Naive thymus-derived CD8-positive, alpha-beta T cell (primary cell): ENCODE measurements at regions not wholly inside any gene's neighbourhood (a gene's known extent, or its start where the extent isn't known, plus 50 kb on each side); places are given as distances from the start of the nearest gene placed in this dataset.

Experiments
- ATAC-seq, 2 donors: fragments of 150-1000 bp; cut with Tn5 transposase in 1 of 2; sonication (Bioruptor Pico), chemical (Tn5 transposase) in 1 of 2; 1 replicate in 1 of 2; 2 replicates in 1 of 2; pipeline ENCODE4 v1.10.0; 2021; ENCODE audit warnings: mild to moderate bottlenecking in 2 of 2, moderate library complexity in 2 of 2
- POLR2A ChIA-PET: fragments of 350-600 bp; sonication (Branson Sonifier 250); formaldehyde crosslinking; loops from one replicate; lab custom pipeline; 2021; ENCODE audit warnings: antibody characterized with exemption; lab: Charles Lee
- DNase-seq, 10 donors: peaks; one replicate each; pipeline versions ENCODE4 v3.0.0 to v3.0.0-alpha.2; 2020 to 2022
- H3K27ac Mint-ChIP-seq, 10 donors: one replicate each; pipeline ENCODE4 v1.8.0; 2020 to 2022; ENCODE audit warnings: mild to moderate bottlenecking in 10 of 10, mixed read lengths in 10 of 10, moderate library complexity in 4 of 10, inconsistent platforms in 1 of 10
- H3K27me3 Mint-ChIP-seq, 5 donors: one replicate each; pipeline ENCODE4 v1.8.0; 2021 to 2022; ENCODE audit warnings: mixed read lengths in 5 of 5
- H3K36me3 Mint-ChIP-seq, 3 donors: one replicate each; pipeline ENCODE4 v1.8.0; 2020 to 2022; ENCODE audit warnings: mixed read lengths in 3 of 3, mild to moderate bottlenecking in 2 of 3, inconsistent platforms in 1 of 3
- H3K4me1 Mint-ChIP-seq, 4 donors: one replicate each; pipeline ENCODE4 v1.8.0; 2021 to 2022; ENCODE audit warnings: mixed read lengths in 4 of 4
- H3K4me3 Mint-ChIP-seq, 10 donors: one replicate each; pipeline ENCODE4 v1.8.0; 2020 to 2022; ENCODE audit warnings: mild to moderate bottlenecking in 10 of 10, mixed read lengths in 10 of 10, moderate library complexity in 6 of 10, inconsistent platforms in 1 of 10
- H3K9me3 Mint-ChIP-seq, 9 donors: one replicate each; pipeline ENCODE4 v1.8.0; 2020 to 2022; ENCODE audit warnings: mixed read lengths in 9 of 9, mild to moderate bottlenecking in 3 of 9, inconsistent platforms in 1 of 9, moderate library complexity in 1 of 9

DNA sequence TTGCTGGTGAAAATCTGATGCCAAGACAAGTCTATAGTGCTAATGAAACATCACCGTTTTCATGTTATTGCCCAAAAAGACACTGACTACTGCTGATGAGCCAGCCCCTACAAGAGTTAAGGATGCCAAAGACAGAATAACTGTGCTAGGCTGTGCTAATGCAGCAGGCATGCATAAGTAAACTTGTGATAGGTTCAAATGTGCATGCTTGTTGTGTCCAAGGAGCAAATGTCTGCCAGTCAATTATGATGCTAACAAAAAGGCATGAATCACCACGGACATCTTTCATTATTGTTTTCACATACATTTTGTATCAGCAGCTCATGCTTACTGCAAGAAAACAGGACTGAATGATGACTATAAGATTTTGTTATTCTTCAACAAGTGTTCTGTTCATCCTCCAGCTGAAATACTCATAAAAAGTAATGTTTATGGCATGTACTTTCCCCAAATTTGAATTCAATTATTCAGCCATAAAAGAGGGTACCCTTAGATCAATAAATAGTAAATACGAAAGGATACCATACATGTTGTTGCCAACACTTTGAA, 306.9 kb upstream of the ARSJ start:
- Mint-ChIP-seq H3K27me3 (peaks cover 0 to 24% (median 0%) of the 10 kb centered on the region in 5 donors), H3K9me3 (peaks cover 0 to 29% (median 5%) of the 10 kb centered on the region in 9 donors), H3K4me1 (peaks cover 0 to 2% (median 0%) of the 10 kb centered on the region in 4 donors), H3K4me3 (no peak overlapping the region), H3K27ac (no peak overlapping the region), H3K36me3 (peaks cover 0 to 5% (median 2%) of the 10 kb centered on the region in 3 donors)
- DNase-seq: no peak
- ATAC-seq: no peak
- POLR2A ChIA-PET: interaction anchor here (0.7 kb wide), 1 partner anchor 19 kb away, joined by 3 read pairs; no protein-coding TSS in a partner anchor

GRCh38 chr4:114287079-114287696, 307.7 kb upstream of the ARSJ start:
- Mint-ChIP-seq H3K27ac (no peak overlapping the region), H3K4me1 (peaks cover 0 to 2% (median 0%) of the 10 kb centered on the region in 4 donors), H3K9me3 (peaks cover 0 to 29% (median 8%) of the 10 kb centered on the region in 9 donors), H3K27me3 (peaks cover 0 to 24% (median 0%) of the 10 kb centered on the region in 5 donors), H3K36me3 (peaks cover 0 to 5% (median 2%) of the 10 kb centered on the region in 3 donors), H3K4me3 (no peak overlapping the region)
- ATAC-seq (no peak), DNase-seq (no peak)
- POLR2A ChIA-PET: no interaction called here

- H3K27me3 Mint-ChIP-seq: no peaks in the 10 kb centered on the region
- DNase-seq (no peak), ATAC-seq (no peak)
- H3K27ac Mint-ChIP-seq: no peak overlapping the region
- no peak overlapping the region for H3K4me3 Mint-ChIP-seq
- POLR2A ChIA-PET: no interaction called here
- H3K9me3 Mint-ChIP-seq: peaks cover 0 to 32% (median 13%) of the 10 kb centered on the region in 9 donors
- no peaks in the 10 kb centered on the region for H3K4me1 Mint-ChIP-seq
- H3K36me3 Mint-ChIP-seq: peaks cover 0 to 6% (median 0%) of the 10 kb centered on the region in 3 donors
Measured at GRCh38 chr4:114296126-114296525, 302.5 kb upstream of the UGT8 start.

GRCh38 chr4:114302472-114302871, 296.1 kb upstream of the UGT8 start:
- POLR2A ChIA-PET: no interaction called here
- H3K36me3 Mint-ChIP-seq: peaks cover 0 to 7% (median 0%) of the 10 kb centered on the region in 3 donors
- no peak overlapping the region for H3K4me3 Mint-ChIP-seq
- H3K27me3 Mint-ChIP-seq: peaks cover under 1 to 5% (median 2%) of the 10 kb centered on the region in 5 donors
- DNase-seq (no peak), ATAC-seq (no peak)
- H3K27ac Mint-ChIP-seq: no peak overlapping the region
- H3K4me1 Mint-ChIP-seq: no peaks in the 10 kb centered on the region
- H3K9me3 Mint-ChIP-seq: peaks cover 0 to 13% (median 4%) of the 10 kb centered on the region in 9 donors

GRCh38 chr4:114304046-114304445, 294.6 kb upstream of the UGT8 start:
- no peak for DNase-seq
- H3K27ac Mint-ChIP-seq: no peak overlapping the region
- H3K4me3 Mint-ChIP-seq: no peak overlapping the region
- peaks cover 0 to 7% (median 0%) of the 10 kb centered on the region in 3 donors for H3K36me3 Mint-ChIP-seq
- POLR2A ChIA-PET: no interaction called here
- peaks cover 0 to 13% (median 4%) of the 10 kb centered on the region in 9 donors for H3K9me3 Mint-ChIP-seq
- no peak for ATAC-seq
- H3K27me3 Mint-ChIP-seq: peaks cover 5 to 11% (median 6%) of the 10 kb centered on the region in 5 donors
- H3K4me1 Mint-ChIP-seq: no peaks in the 10 kb centered on the region

GRCh38 chr4:114304567-114304966, 294.0 kb upstream of the UGT8 start:
- Mint-ChIP-seq H3K36me3 (peaks cover 0 to 7% (median 0%) of the 10 kb centered on the region in 3 donors), H3K4me3 (no peak overlapping the region), H3K4me1 (no peaks in the 10 kb centered on the region), H3K27me3 (peaks cover 5 to 11% (median 6%) of the 10 kb centered on the region in 5 donors), H3K27ac (no peak overlapping the region), H3K9me3 (peaks cover 0 to 13% (median 4%) of the 10 kb centered on the region in 9 donors)
- ATAC-seq (no peak), DNase-seq (no peak)
- POLR2A ChIA-PET: no interaction called here

DNA sequence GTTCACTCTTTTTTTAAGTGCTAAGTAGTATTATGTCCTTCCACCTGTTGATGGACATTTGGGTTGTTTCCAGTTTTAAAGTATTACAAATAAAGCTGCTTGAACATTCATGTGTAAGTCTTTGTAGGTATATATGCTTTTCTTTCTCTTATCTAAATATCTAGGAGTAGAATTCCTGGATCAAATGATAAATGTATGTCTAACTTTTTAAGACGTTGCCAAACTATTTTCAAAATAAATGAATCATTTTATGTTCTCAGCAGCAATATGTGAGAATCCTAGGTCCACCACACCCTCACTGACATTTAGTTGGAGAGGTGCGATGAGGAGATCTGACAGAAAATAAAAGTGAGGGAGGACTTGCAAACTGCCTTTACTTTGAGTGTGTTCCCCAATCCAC, 291.7 kb upstream of the UGT8 start:
- H3K4me1 Mint-ChIP-seq: no peaks in the 10 kb centered on the region
- H3K27me3 Mint-ChIP-seq: peaks cover 6 to 11% (median 8%) of the 10 kb centered on the region in 5 donors
- no peak for ATAC-seq
- H3K27ac Mint-ChIP-seq: peak overlapping the region in 1 of 10 donors; percentile 15
- H3K36me3 Mint-ChIP-seq: no peaks in the 10 kb centered on the region
- peaks cover 0 to 4% (median 0%) of the 10 kb centered on the region in 9 donors for H3K9me3 Mint-ChIP-seq
- POLR2A ChIA-PET: no interaction called here
- DNase-seq: no peak
- no peak overlapping the region for H3K4me3 Mint-ChIP-seq

DNA sequence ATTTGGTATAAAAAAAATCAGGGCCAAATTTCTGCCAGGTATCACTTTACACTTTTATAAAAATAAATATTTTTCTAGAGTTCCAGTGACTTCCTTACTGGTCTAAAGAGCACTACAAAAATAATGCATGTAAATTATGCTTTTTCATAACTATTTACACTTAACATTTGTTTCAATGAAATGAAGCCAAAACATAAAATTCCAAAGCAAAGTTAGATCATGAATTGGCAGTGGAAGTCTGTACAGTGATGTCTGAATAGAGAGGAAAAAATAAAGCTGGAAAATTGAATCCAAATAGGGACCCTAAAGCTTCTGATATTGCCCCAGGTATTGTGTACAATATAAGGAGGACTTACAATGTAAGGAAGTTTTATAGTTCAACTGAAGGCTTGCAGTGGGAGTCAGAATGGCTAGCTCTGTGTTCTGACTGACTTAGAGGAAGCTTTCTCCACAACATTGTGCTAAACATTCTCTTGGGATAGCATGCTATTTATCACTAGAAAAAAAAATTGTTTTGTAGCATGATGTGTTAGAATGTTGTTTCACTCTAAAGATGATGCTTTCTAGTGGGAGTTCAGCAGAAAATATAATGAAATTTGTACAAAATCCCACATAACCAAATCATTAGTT, 288.2 kb upstream of the UGT8 start:
- DNase-seq (no peak), ATAC-seq (no peak)
- no peak overlapping the region for H3K27ac Mint-ChIP-seq
- H3K4me3 Mint-ChIP-seq: no peak overlapping the region
- no peaks in the 10 kb centered on the region for H3K4me1 Mint-ChIP-seq
- H3K36me3 Mint-ChIP-seq: no peaks in the 10 kb centered on the region
- H3K27me3 Mint-ChIP-seq: peaks cover 8 to 19% (median 10%) of the 10 kb centered on the region in 5 donors
- POLR2A ChIA-PET: no interaction called here
- no peaks in the 10 kb centered on the region for H3K9me3 Mint-ChIP-seq

- Mint-ChIP-seq H3K4me3 (no peak overlapping the region), H3K27me3 (peaks cover 6 to 19% (median 8%) of the 10 kb centered on the region in 5 donors), H3K9me3 (no peaks in the 10 kb centered on the region), H3K36me3 (no peaks in the 10 kb centered on the region), H3K27ac (no peak overlapping the region), H3K4me1 (no peaks in the 10 kb centered on the region)
- POLR2A ChIA-PET: no interaction called here
- DNase-seq (no peak), ATAC-seq (no peak)
Measured at GRCh38 chr4:114311787-114312186, 286.8 kb upstream of the UGT8 start.

- no peak for DNase-seq
- Mint-ChIP-seq H3K27me3 (peaks cover 4 to 19% (median 8%) of the 10 kb centered on the region in 5 donors), H3K4me1 (no peaks in the 10 kb centered on the region), H3K36me3 (no peaks in the 10 kb centered on the region), H3K9me3 (no peaks in the 10 kb centered on the region), H3K4me3 (no peak overlapping the region), H3K27ac (no peak overlapping the region)
- POLR2A ChIA-PET: no interaction called here
- ATAC-seq: no peak
Measured at GRCh38 chr4:114312338-114312737, 286.3 kb upstream of the UGT8 start.

DNA sequence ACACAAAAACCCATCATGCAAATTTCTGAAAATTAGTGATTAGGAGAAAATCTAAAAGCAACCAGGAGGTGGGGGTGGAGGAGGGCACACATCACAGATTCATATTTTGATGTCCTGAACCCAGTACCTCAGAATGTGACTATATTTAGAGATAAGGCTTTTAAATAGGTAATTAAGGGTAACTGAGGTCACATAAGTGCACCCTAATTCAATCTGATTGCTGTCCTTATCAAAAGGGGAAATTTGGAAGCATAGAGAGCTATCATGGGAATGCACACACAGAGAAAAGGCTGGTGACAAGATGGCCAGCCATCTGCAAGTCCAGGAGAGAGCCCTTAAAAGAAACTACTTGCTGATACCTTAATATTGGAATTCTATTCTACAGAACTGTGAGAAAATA, 281.8 kb upstream of the UGT8 start:
- Mint-ChIP-seq H3K9me3 (no peaks in the 10 kb centered on the region), H3K27ac (no peak overlapping the region), H3K27me3 (peaks cover 0 to 12% (median 2%) of the 10 kb centered on the region in 5 donors), H3K36me3 (no peaks in the 10 kb centered on the region), H3K4me1 (no peaks in the 10 kb centered on the region), H3K4me3 (no peak overlapping the region)
- no peak for DNase-seq
- ATAC-seq: no peak
- POLR2A ChIA-PET: no interaction called here

DNA sequence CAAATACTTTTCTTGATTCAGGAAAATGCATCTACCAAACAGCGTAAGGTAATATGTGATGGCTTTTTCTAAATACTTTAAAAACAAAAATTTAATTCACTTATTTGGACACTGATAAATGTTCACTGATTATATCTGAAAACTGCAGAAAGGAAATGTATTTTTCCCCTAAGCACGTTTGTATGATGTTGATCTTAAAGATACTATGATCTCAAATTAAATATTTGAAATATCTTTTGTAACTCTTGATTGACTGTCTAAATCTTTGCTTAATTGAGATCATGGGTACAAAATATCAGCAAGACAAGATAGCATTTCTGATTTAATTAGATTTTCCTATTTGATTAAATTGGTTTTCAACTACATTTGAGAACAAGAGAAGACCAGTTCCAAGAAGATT, 281.0 kb upstream of the UGT8 start:
- ATAC-seq (no peak), DNase-seq (no peak)
- POLR2A ChIA-PET: no interaction called here
- Mint-ChIP-seq H3K27ac (no peak overlapping the region), H3K9me3 (no peaks in the 10 kb centered on the region), H3K36me3 (no peaks in the 10 kb centered on the region), H3K4me3 (no peak overlapping the region), H3K27me3 (peaks cover 0 to 5% (median 2%) of the 10 kb centered on the region in 5 donors), H3K4me1 (no peaks in the 10 kb centered on the region)

DNA sequence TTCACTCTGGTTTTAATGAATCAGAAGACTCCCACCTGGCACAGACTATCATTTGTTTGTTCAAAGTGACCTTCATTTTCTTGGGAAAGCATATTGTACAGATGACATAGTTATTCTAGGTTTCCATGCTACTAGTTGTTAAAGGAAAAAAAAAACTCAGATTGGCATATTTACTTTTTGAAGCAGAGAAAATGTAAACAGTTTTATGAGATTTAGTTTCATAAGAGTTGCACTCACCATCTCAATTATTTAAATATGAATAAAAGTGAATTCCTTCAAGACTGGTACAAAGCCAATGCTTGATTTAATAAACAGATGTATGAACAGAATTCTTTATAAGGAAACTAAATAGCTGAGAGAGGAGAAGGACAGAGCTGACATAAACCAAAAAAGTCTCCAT, 280.3 kb upstream of the UGT8 start:
- H3K27me3 Mint-ChIP-seq: peaks cover 0 to 3% (median under 1%) of the 10 kb centered on the region in 5 donors
- H3K4me3 Mint-ChIP-seq: no peak overlapping the region
- ATAC-seq: no peak
- no peaks in the 10 kb centered on the region for H3K9me3 Mint-ChIP-seq
- H3K36me3 Mint-ChIP-seq: no peaks in the 10 kb centered on the region
- no peaks in the 10 kb centered on the region for H3K4me1 Mint-ChIP-seq
- POLR2A ChIA-PET: no interaction called here
- no peak overlapping the region for H3K27ac Mint-ChIP-seq
- no peak for DNase-seq
